Activated CD4-positive, alpha-beta T cell treated with anti-CD3 and anti-CD28 coated beads, Interleukin-2, amount 10 ng/mL, durations not matched to agents 7 days and 5 days (primary cell): ENCODE measurements at regions not wholly inside any gene's neighbourhood (a gene's known extent, or its start where the extent isn't known, plus 50 kb on each side); places are given as distances from the start of the nearest gene placed in this dataset.

Experiments
- CTCF ChIA-PET: fragments of 350-600 bp; sonication (Branson Sonifier 250); formaldehyde crosslinking; loops from one replicate; lab custom pipeline; 2021; ENCODE audit warnings: antibody characterized with exemption; lab: Charles Lee
- POLR2A ChIA-PET: fragments of 350-600 bp; sonication (Branson Sonifier 250); formaldehyde crosslinking; loops from one replicate; lab custom pipeline; 2021; ENCODE audit warnings: antibody characterized with exemption; lab: Charles Lee
- DNase-seq: peaks from one replicate; pipeline ENCODE4 v3.0.0-alpha.2; 2020
- H3K27ac Mint-ChIP-seq: one replicate; pipeline ENCODE4 v1.8.0; 2021; ENCODE audit warnings: mild to moderate bottlenecking, moderate library complexity, mixed read lengths
- H3K27me3 Mint-ChIP-seq: one replicate; pipeline ENCODE4 v1.8.0; 2021; ENCODE audit warnings: mixed read lengths
- H3K36me3 Mint-ChIP-seq: one replicate; pipeline ENCODE4 v1.8.0; 2021; ENCODE audit warnings: low read depth, mixed read lengths
- H3K4me1 Mint-ChIP-seq: one replicate; pipeline ENCODE4 v1.8.0; 2021; ENCODE audit warnings: mixed read lengths
- H3K4me3 Mint-ChIP-seq: one replicate; pipeline ENCODE4 v1.8.0; 2021; ENCODE audit warnings: mild to moderate bottlenecking, moderate library complexity, mixed read lengths
- H3K9me3 Mint-ChIP-seq: one replicate; pipeline ENCODE4 v1.8.0; 2021; ENCODE audit warnings: mixed read lengths

DNA sequence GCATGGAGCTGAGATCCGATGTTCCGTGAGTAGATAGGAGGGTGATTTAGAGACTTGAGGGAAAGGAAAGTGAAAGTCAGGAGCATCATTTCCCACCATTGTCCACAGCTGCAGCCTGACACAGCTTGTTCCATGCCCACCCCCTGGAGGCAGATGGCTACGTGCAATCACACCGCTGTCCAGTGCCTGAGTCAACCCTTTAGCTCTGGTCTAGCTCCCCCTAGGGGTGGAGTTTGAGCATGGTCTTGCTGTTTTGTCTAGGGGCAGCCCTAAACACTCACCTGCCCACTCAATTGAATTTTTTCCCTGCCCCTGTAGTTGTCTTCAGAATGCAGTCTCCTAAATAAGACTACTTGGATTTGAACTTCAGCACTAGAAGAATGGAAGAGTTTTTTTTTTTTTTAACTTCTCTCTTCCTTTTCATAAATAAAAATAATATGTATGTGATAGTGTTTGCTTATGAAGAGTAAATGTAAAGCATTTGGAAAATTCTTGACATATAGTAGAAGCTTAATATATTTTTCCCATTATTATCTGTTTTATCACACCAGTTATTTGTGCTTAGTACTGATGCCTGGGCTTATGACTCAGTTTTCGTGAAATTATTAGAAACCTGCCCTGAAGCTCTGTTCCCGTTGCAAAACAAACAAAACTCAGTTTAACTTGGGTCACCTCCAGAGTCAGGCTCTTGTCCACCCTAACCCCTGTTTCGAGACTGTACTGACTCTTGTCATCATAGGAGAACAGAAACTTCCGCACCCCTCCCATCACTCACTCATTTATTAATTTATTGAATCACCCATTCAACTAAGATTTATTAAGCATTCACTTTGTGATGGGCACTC, 814.8 kb downstream of the MAFB start:
- ChIA-PET POLR2A (no interaction called here), CTCF (interaction anchor here (0.7 to 1.2 kb wide), 3 partner anchors 31 to 810 kb away, joined by 3 read pairs; no protein-coding TSS in a partner anchor)
- no peak overlapping the region for H3K4me3 Mint-ChIP-seq
- peak; percentile 27 for DNase-seq
- no peaks in the 10 kb centered on the region for H3K9me3 Mint-ChIP-seq
- no peak overlapping the region for H3K27ac Mint-ChIP-seq
- H3K27me3 Mint-ChIP-seq, result no peaks in the 10 kb centered on the region
- no peaks in the 10 kb centered on the region for H3K36me3 Mint-ChIP-seq
- H3K4me1 Mint-ChIP-seq, result no peaks in the 10 kb centered on the region

DNA sequence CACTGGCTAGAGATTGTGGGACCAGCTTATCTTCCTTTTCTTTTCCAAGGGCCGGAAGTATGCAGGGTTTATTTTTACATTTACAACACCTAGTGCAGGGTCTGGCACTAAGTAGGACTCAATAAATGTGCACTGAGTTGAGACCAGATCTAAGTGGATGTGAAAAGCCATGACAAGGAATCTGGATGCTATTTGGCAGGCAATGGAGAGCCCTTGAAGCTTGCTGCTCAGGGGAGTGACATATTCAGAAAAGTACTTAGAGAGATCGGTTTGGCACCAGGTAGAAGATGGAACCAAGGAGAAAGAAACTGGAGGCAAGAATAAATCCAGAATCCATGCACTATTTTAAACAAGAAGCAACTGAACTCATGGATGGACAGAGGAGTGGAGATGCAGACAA, 815.8 kb downstream of the MAFB start:
- DNase-seq, result no peak
- POLR2A ChIA-PET, result no interaction called here
- no peak overlapping the region for H3K4me3 Mint-ChIP-seq
- no peak overlapping the region for H3K27ac Mint-ChIP-seq
- no peaks in the 10 kb centered on the region for H3K27me3 Mint-ChIP-seq
- no peaks in the 10 kb centered on the region for H3K9me3 Mint-ChIP-seq
- CTCF ChIA-PET, result interaction anchor here (1.2 kb wide), 1 partner anchor 32 kb away, joined by 3 read pairs; no protein-coding TSS in a partner anchor
- H3K4me1 Mint-ChIP-seq, result no peaks in the 10 kb centered on the region
- no peaks in the 10 kb centered on the region for H3K36me3 Mint-ChIP-seq

- Mint-ChIP-seq H3K4me1 (no peaks in the 10 kb centered on the region), H3K27ac (no peak overlapping the region), H3K27me3 (no peaks in the 10 kb centered on the region), H3K36me3 (no peaks in the 10 kb centered on the region), H3K4me3 (no peak overlapping the region), H3K9me3 (no peaks in the 10 kb centered on the region)
- ChIA-PET POLR2A (no interaction called here), CTCF (no interaction called here)
- DNase-seq, result no peak
Measured at GRCh38 chr20:39871013-39871412, 818.0 kb downstream of the MAFB start.

DNA sequence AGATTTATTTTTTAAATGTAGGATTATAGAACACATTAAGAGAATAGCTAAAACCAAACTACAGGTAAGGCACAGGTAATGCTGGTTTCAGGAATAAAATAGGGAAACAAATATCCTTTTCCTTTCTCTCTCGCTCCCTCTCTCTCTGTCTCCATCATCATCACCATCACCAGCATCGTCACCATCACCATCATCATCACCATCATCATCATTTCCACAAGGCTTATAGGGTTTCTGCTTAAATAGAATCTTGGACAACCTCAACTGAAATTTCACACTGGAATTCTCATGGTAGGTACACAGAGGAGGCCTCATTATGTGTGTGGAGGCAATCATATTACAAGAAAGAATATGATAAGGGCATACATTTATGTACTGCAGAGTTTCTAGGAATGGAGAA, 823.6 kb downstream of the MAFB start:
- Mint-ChIP-seq H3K27me3 (no peaks in the 10 kb centered on the region), H3K4me1 (no peaks in the 10 kb centered on the region), H3K36me3 (no peaks in the 10 kb centered on the region), H3K9me3 (no peaks in the 10 kb centered on the region), H3K4me3 (no peak overlapping the region), H3K27ac (no peak overlapping the region)
- CTCF ChIA-PET, result no interaction called here
- DNase-seq, result no peak
- POLR2A ChIA-PET, result no interaction called here

DNA sequence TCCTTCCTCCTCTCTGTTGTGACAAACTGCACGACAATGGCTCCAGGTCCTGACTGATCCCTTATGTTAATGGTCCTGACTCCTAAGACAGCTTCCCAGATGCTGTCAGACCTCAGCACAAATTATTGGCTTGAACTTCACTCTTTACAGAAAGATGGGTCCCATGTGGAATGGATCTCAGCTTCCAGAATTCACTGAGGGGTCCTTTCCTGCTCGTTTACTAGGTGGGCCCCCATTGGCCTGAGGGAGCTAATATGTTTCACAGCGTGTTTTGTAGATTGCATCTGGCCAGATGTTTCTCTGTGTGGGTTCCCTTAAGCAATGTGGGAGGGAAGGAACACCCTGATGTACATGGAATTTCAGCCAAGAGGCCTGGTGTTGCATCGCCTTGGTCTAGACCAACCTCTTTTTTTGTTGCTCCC, 826.6 kb downstream of the MAFB start:
- Mint-ChIP-seq H3K9me3 (no peaks in the 10 kb centered on the region), H3K4me3 (no peak overlapping the region), H3K4me1 (no peaks in the 10 kb centered on the region), H3K36me3 (no peaks in the 10 kb centered on the region), H3K27me3 (no peaks in the 10 kb centered on the region), H3K27ac (no peak overlapping the region)
- no peak for DNase-seq
- ChIA-PET CTCF (no interaction called here), POLR2A (no interaction called here)

GRCh38 chr20:39861381-39861780, 827.7 kb downstream of the MAFB start:
- no peaks in the 10 kb centered on the region for H3K9me3 Mint-ChIP-seq
- H3K36me3 Mint-ChIP-seq, result no peaks in the 10 kb centered on the region
- ChIA-PET CTCF (no interaction called here), POLR2A (no interaction called here)
- H3K27ac Mint-ChIP-seq, result no peak overlapping the region
- H3K27me3 Mint-ChIP-seq, result no peaks in the 10 kb centered on the region
- DNase-seq, result no peak
- no peaks in the 10 kb centered on the region for H3K4me1 Mint-ChIP-seq
- no peak overlapping the region for H3K4me3 Mint-ChIP-seq

GRCh38 chr20:39857835-39858234, 831.2 kb downstream of the MAFB start:
- H3K27me3 Mint-ChIP-seq, result no peaks in the 10 kb centered on the region
- POLR2A ChIA-PET, result no interaction called here
- H3K4me1 Mint-ChIP-seq, result no peaks in the 10 kb centered on the region
- no peak for DNase-seq
- H3K9me3 Mint-ChIP-seq, result no peaks in the 10 kb centered on the region
- no peak overlapping the region for H3K27ac Mint-ChIP-seq
- CTCF ChIA-PET, result no interaction called here
- H3K4me3 Mint-ChIP-seq, result no peak overlapping the region
- no peaks in the 10 kb centered on the region for H3K36me3 Mint-ChIP-seq

DNA sequence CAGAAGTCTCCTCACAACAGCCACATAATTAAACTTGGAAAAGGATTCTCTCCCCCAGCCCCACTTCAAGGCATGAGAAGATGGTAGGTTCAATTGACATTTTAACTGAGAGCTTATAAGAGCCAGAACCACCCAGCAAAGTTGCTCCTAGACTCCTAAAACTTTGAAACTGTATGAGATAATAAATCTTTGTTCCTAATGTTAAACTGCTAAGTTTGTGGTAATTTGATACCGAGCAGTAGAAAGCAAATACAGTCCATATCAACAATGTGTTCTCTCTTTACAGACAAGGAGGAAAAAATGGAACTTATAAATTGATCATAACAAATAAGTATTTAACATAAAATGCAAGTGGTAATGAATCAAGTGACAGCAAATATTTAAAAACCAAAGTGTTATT, 831.8 kb downstream of the MAFB start:
- ChIA-PET POLR2A (no interaction called here), CTCF (no interaction called here)
- Mint-ChIP-seq H3K4me1 (no peaks in the 10 kb centered on the region), H3K27me3 (no peaks in the 10 kb centered on the region), H3K9me3 (no peaks in the 10 kb centered on the region), H3K4me3 (no peak overlapping the region), H3K36me3 (no peaks in the 10 kb centered on the region), H3K27ac (no peak overlapping the region)
- no peak for DNase-seq

DNA sequence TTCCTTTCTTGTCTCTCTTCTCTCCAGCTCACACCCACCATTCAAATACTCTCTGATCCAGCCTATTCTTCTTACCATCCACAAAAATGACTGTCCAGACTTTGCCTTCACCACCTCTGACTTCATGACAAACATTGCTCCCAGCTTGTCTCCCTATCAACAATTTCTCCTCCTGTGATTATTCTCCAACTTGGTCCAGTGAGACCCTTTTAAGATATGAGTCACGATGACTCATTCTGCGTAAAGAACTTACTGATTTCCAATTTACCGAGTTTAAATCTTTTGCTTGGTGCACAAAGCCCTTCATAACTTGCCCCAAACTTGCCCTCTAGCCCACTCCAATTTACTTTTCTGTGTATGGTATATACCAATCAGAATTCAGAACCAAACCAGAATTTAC, 833.2 kb downstream of the MAFB start:
- DNase-seq, result no peak
- no peaks in the 10 kb centered on the region for H3K36me3 Mint-ChIP-seq
- H3K27me3 Mint-ChIP-seq, result no peaks in the 10 kb centered on the region
- no peaks in the 10 kb centered on the region for H3K4me1 Mint-ChIP-seq
- ChIA-PET CTCF (no interaction called here), POLR2A (no interaction called here)
- no peak overlapping the region for H3K4me3 Mint-ChIP-seq
- no peaks in the 10 kb centered on the region for H3K9me3 Mint-ChIP-seq
- H3K27ac Mint-ChIP-seq, result no peak overlapping the region

DNA sequence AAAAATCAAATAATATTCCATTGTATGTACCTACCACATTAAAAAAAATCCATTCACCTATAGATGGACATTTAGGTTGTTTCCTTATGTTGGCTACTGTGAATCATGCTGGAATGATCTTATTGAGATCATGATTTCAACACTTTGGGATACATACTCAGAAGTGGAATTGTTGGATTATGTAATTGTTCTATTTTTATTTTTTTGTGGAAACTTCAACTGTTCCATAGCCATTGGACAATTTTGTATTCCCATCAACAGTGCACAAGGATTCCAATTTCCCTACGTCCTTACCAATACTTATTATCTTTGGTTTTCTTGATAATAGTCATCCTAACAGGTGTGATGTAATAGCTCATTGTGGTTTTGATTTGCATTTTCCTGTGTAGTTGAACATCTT, 834.0 kb downstream of the MAFB start:
- POLR2A ChIA-PET, result no interaction called here
- no peaks in the 10 kb centered on the region for H3K27me3 Mint-ChIP-seq
- CTCF ChIA-PET, result no interaction called here
- no peak for DNase-seq
- H3K9me3 Mint-ChIP-seq, result no peaks in the 10 kb centered on the region
- no peak overlapping the region for H3K4me3 Mint-ChIP-seq
- no peaks in the 10 kb centered on the region for H3K36me3 Mint-ChIP-seq
- no peak overlapping the region for H3K27ac Mint-ChIP-seq
- H3K4me1 Mint-ChIP-seq, result no peaks in the 10 kb centered on the region

DNA sequence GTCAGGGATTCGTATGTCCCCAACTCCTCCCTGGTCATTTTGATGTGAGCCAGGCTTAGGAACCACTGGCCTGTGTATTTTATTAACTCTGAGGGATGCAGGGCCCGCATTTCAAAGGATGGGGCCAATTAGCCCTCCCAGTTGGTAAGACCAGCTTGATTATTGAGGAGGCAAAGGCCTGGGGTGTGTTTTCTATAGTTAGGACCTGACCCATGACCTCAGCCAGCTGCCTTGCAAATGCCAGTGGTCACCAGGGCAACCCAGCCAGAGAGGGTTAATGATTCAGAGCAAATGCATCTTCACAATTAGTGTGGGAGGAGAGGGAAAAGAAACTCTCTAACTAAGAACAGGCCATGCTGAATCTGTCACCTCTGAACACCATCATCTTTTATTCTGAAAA, 835.4 kb downstream of the MAFB start:
- DNase-seq, result no peak
- H3K4me3 Mint-ChIP-seq, result no peak overlapping the region
- ChIA-PET CTCF (no interaction called here), POLR2A (no interaction called here)
- H3K4me1 Mint-ChIP-seq, result no peaks in the 10 kb centered on the region
- no peaks in the 10 kb centered on the region for H3K36me3 Mint-ChIP-seq
- H3K27ac Mint-ChIP-seq, result no peak overlapping the region
- no peaks in the 10 kb centered on the region for H3K27me3 Mint-ChIP-seq
- no peaks in the 10 kb centered on the region for H3K9me3 Mint-ChIP-seq

- POLR2A ChIA-PET, result no interaction called here
Measured at GRCh38 chr20:39853050-39853449, 836.0 kb downstream of the MAFB start.

GRCh38 chr20:39851459-39851858, 837.6 kb downstream of the MAFB start:
- no peak overlapping the region for H3K27ac Mint-ChIP-seq
- H3K9me3 Mint-ChIP-seq, result no peaks in the 10 kb centered on the region

More at GRCh38 chr20:39853050-39853449, 836.0 kb downstream of the MAFB start:
- H3K36me3 Mint-ChIP-seq, result no peaks in the 10 kb centered on the region
- no peaks in the 10 kb centered on the region for H3K9me3 Mint-ChIP-seq
- H3K27me3 Mint-ChIP-seq, result no peaks in the 10 kb centered on the region
- no peak overlapping the region for H3K4me3 Mint-ChIP-seq
- CTCF ChIA-PET, result no interaction called here
- H3K27ac Mint-ChIP-seq, result no peak overlapping the region
- no peak for DNase-seq
- no peaks in the 10 kb centered on the region for H3K4me1 Mint-ChIP-seq

DNA sequence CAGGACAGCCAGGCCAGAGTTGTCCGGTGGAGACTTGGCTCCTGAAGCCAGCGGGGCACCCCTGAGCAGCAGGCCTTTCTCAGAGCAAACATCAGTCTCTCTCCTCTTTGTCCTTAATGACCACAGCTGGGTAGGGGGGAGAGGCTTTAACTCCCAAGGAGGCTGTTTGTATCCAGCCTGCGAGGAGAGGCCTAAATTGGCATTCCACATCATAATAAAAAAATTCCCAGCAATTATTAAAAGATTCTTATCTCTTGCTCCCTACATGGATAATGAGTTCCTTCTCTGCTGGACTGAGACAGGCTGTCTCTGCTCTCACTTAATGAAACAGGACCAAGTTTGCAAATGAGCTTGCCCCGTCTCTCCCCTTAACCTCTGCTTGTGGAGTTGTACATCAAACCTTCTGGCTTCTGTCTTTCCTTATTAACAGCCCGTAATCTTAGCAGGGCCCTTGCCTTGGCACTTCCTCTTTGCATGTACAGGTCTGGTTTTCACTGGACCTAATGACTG, 838.2 kb downstream of the MAFB start:
- H3K4me3 Mint-ChIP-seq, result no peak overlapping the region
- H3K36me3 Mint-ChIP-seq, result no peaks in the 10 kb centered on the region
- H3K4me1 Mint-ChIP-seq, result no peaks in the 10 kb centered on the region
- no peak overlapping the region for H3K27ac Mint-ChIP-seq
- ChIA-PET CTCF (no interaction called here), POLR2A (no interaction called here)
- DNase-seq, result no peak
- no peaks in the 10 kb centered on the region for H3K27me3 Mint-ChIP-seq
- no peaks in the 10 kb centered on the region for H3K9me3 Mint-ChIP-seq

More at GRCh38 chr20:39851459-39851858, 837.6 kb downstream of the MAFB start:
- POLR2A ChIA-PET, result no interaction called here
- CTCF ChIA-PET, result no interaction called here
- H3K4me3 Mint-ChIP-seq, result no peak overlapping the region
- H3K4me1 Mint-ChIP-seq, result no peaks in the 10 kb centered on the region
- H3K27me3 Mint-ChIP-seq, result no peaks in the 10 kb centered on the region
- no peaks in the 10 kb centered on the region for H3K36me3 Mint-ChIP-seq
- DNase-seq, result no peak
